A549 (cell line): ENCODE measurements at regions not wholly inside any gene's neighbourhood (a gene's known extent, or its start where the extent isn't known, plus 50 kb on each side); places are given as distances from the start of the nearest gene placed in this dataset.

Experiments used
- ATAC-seq, 2 experiments: fragments of 200-7000 bp in 1 of 2; fragments of >200 bp in 1 of 2; cut with Nextera tagmentation in 1 of 2; cut with Tn5 transposase in 1 of 2; 3 replicates each; pipeline versions ENCODE4 v1.8.0 to v1.9.1; 2018 to 2020; ENCODE audit warnings: mild to moderate bottlenecking in 1 of 2, moderate library complexity in 1 of 2
- CTCF ChIA-PET: fragments of 300-600 bp; sonication (Branson Sonifier 250); formaldehyde crosslinking; extraction: SDS; loops from one replicate; lab custom pipeline; 2021; ENCODE audit warnings: antibody characterized with exemption, inconsistent platforms; lab: Yijun Ruan, JAX
- POLR2A ChIA-PET: fragments of 350-600 bp; formaldehyde crosslinking; extraction: SDS; loops from one replicate; lab custom pipeline; 2021; ENCODE audit warnings: antibody characterized with exemption, inconsistent platforms; lab: Yijun Ruan, JAX
- DNase-seq, 2 experiments: peaks; one replicate each; pipeline versions ENCODE4 v3.0.0 to v3.0.0-alpha.2; 2011 to 2016; ENCODE audit warnings: low read depth in 1 of 2, low spot score in 1 of 2
- FAIRE-seq: peaks from 2 replicates; lab custom pipeline; 2011; peaks lifted over from hg19 to GRCh38; lab: Jason Lieb, UNC
- H3K27ac ChIP-seq, 2 experiments: fragments of >200 bp; sonication (Bioruptor Twin); formaldehyde crosslinking; 3 replicates each; pipeline ENCODE4 v1.5.1; 2016 to 2017
- H3K4me1 ChIP-seq: fragments of >200 bp; sonication (Bioruptor Twin); formaldehyde crosslinking; 3 replicates; pipeline ENCODE4 v1.6.1; 2016
- H3K4me2 ChIP-seq: fragments of >200 bp; sonication (Bioruptor Twin); formaldehyde crosslinking; 3 replicates; pipeline ENCODE4 v1.6.1; 2016
- H3K4me3 ChIP-seq: fragments of >200 bp; sonication (Bioruptor Twin); formaldehyde crosslinking; 3 replicates; pipeline ENCODE4 v1.5.1; 2016
- H3K9me3 ChIP-seq: fragments of >200 bp; sonication (Bioruptor Twin); formaldehyde crosslinking; 3 replicates; pipeline ENCODE4 v1.6.1; 2016
- CBX2 ChIP-seq: fragments of 200-600 bp; sonication (generic); IDR thresholded peaks from 2 replicates; pipeline ENCODE4 v1.6.1; 2016; ENCODE audit warnings: low read depth, mild to moderate bottlenecking, borderline replicate concordance
- CBX8 ChIP-seq: fragments of 200-600 bp; sonication (generic); IDR thresholded peaks from 2 replicates; pipeline ENCODE4 v1.6.1; 2016
- CEBPB ChIP-seq, 2 experiments: fragments of >200 bp in 1 of 2; sonication (Bioruptor Twin) in 1 of 2; formaldehyde crosslinking in 1 of 2; IDR thresholded peaks; 2 replicates each; pipeline ENCODE4 v1.6.1; 2012 to 2016
- CHD4 ChIP-seq: fragments of 200-600 bp; sonication (generic); IDR thresholded peaks from 2 replicates; pipeline ENCODE4 v1.6.1; 2016; ENCODE audit warnings: antibody characterized with exemption, mild to moderate bottlenecking, borderline replicate concordance
- EHMT2 ChIP-seq: fragments of 200-600 bp; sonication (generic); IDR thresholded peaks from 2 replicates; pipeline ENCODE4 v1.6.1; 2016; ENCODE audit warnings: antibody characterized with exemption, low read depth, mild to moderate bottlenecking, moderate library complexity
- EP300 ChIP-seq, 2 experiments: fragments of >200 bp; sonication (Bioruptor Twin); formaldehyde crosslinking; IDR thresholded peaks; 2 replicates in 1 of 2; 3 replicates in 1 of 2; pipeline ENCODE4 v1.6.1; 2016 to 2017
- FOSB ChIP-seq: fragments of 250-450 bp; sonication (Bioruptor Pico); IDR thresholded peaks from 2 replicates; pipeline ENCODE4 v1.5.0; 2020; ENCODE audit warnings: mild to moderate bottlenecking, moderate library complexity
- FOSL2 ChIP-seq, 2 experiments: fragments of 450-650 bp in 1 of 2; fragments of >200 bp in 1 of 2; sonication (Bioruptor Twin) in 1 of 2; formaldehyde crosslinking; IDR thresholded peaks; 2 replicates each; pipeline versions ENCODE4 v1.5.0 to v1.6.1; 2016 to 2020; ENCODE audit warnings: mild to moderate bottlenecking in 1 of 2, moderate library complexity in 1 of 2
- JUNB ChIP-seq: fragments of >200 bp; sonication (Bioruptor Twin); formaldehyde crosslinking; IDR thresholded peaks from 2 replicates; pipeline ENCODE4 v1.6.1; 2016
- KDM5A ChIP-seq: fragments of 200-600 bp; sonication (generic); IDR thresholded peaks from 2 replicates; pipeline ENCODE4 v1.6.1; 2016; ENCODE audit warnings: antibody characterized with exemption, mild to moderate bottlenecking
- MYC ChIP-seq: IDR thresholded peaks from 2 replicates; pipeline ENCODE4 v1.6.1; 2012; ENCODE audit warnings: mild to moderate bottlenecking, inconsistent platforms, low read length, improper control_type of control experiment, borderline replicate concordance
- NPAS2 ChIP-seq: fragments of 250-450 bp; sonication (Bioruptor Pico); IDR thresholded peaks from 2 replicates; pipeline ENCODE4 v1.8.0; 2022; ENCODE audit warnings: mild to moderate bottlenecking, moderate library complexity, borderline replicate concordance
- PHF8 ChIP-seq: fragments of 200-600 bp; sonication (generic); IDR thresholded peaks from 2 replicates; pipeline ENCODE4 v1.6.1; 2016; ENCODE audit warnings: low read depth, mild to moderate bottlenecking, antibody characterized with exemption, moderate library complexity, borderline replicate concordance
- POLR2A ChIP-seq: IDR thresholded peaks from 2 replicates; pipeline ENCODE4 v1.6.1; 2012; ENCODE audit warnings: mild to moderate bottlenecking, low read length
- RAD21 ChIP-seq, 2 experiments: fragments of >200 bp in 1 of 2; sonication (Bioruptor Twin) in 1 of 2; formaldehyde crosslinking in 1 of 2; IDR thresholded peaks in 1 of 2; conservative IDR thresholded peaks in 1 of 2; 2 replicates in 1 of 2; 3 replicates in 1 of 2; pipeline ENCODE4 v1.6.1; 2012 to 2018; ENCODE audit warnings: inconsistent platforms in 1 of 2
- RARB ChIP-seq: fragments of 250-450 bp; sonication (Bioruptor Pico); IDR thresholded peaks from 2 replicates; pipeline ENCODE4 v1.8.0; 2021; ENCODE audit warnings: mild to moderate bottlenecking, moderate library complexity
- RFX5 ChIP-seq: fragments of 450-650 bp; IDR thresholded peaks from 2 replicates; pipeline ENCODE4 v1.7.1; 2014; ENCODE audit warnings: antibody characterized with exemption, mild to moderate bottlenecking, moderate library complexity
- RNF2 ChIP-seq: fragments of 200-600 bp; sonication (generic); IDR thresholded peaks from 2 replicates; pipeline ENCODE4 v1.6.1; 2016; ENCODE audit warnings: low read depth, mild to moderate bottlenecking, antibody characterized with exemption, moderate library complexity, borderline replicate concordance
- SREBF2 ChIP-seq: fragments of 450-650 bp; IDR thresholded peaks from 2 replicates; pipeline ENCODE4 v1.6.1; 2014; ENCODE audit warnings: mild to moderate bottlenecking, moderate library complexity
- TFCP2L1 ChIP-seq: fragments of 250-450 bp; sonication (Bioruptor Pico); IDR thresholded peaks from 2 replicates; pipeline ENCODE4 v1.5.0; 2021; ENCODE audit warnings: mild to moderate bottlenecking
- ZNF302 ChIP-seq: fragments of 250-450 bp; sonication (Bioruptor Pico); IDR thresholded peaks from 2 replicates; pipeline ENCODE4 v1.9.0; 2021; ENCODE audit warnings: inconsistent platforms, mild to moderate bottlenecking, moderate library complexity
- WGBS: methylation state at CpG from one replicate; pipeline ENCODE4 v1.1.6; 2017; ENCODE audit errors: missing lambda C conversion rate; 5-methylcytosine and 5-hydroxymethylcytosine counted together
- TF ChIP-seq, protein P1 (sequence below): fragments of 150-350 bp; IDR thresholded peaks from 2 replicates; pipeline ENCODE4 v1.6.1; 2014; ENCODE audit warnings: low read depth, mild to moderate bottlenecking, low read length
- TF ChIP-seq, protein P2 (sequence below): fragments of 250-450 bp; sonication (Bioruptor Pico); IDR thresholded peaks from 2 replicates; pipeline ENCODE4 v1.5.0; 2020; ENCODE audit warnings: low read depth, mild to moderate bottlenecking, moderate library complexity
- TF ChIP-seq, protein P3 (sequence below): IDR thresholded peaks from 2 replicates; pipeline ENCODE4 v1.6.1; 2012
- TF ChIP-seq, protein P4 (sequence below): IDR thresholded peaks from 2 replicates; pipeline ENCODE4 v1.6.1; 2012

DNA sequence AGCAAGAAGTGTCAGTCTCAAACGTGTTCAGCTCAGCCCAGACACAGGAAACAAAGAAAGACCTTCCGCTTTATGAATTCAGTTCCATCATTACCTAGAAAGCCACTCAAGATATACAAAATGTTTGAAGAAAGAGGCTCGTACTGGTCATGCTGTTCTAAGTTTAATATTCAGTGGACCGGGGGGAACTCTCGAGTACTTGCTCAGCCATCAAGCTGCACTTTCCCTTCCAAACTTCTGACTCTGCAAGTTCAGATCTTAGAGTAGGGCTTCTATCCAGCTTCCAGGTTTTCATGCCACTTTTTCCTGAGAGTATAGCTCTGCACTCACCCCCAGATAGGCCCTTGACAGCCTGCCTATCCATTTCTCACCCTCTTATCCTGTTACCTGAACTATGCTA lies 62.8 kb upstream of the OSBPL8 start:
- H3K9me3 ChIP-seq, result no peaks in the 10 kb centered on the region
- no peaks in the 10 kb centered on the region for H3K4me1 ChIP-seq
- FAIRE-seq (no peak), DNase-seq (no peak), ATAC-seq (no peak)
- TF ChIP-seq NPAS2 (no peak), SREBF2 (no peak), CBX8 (no peak), CEBPB (IDR thresholded peaks at IDR 0.05) (no peak), FOSL2 (IDR thresholded peaks at IDR 0.05) (no peak), FOSL2 (CRISPR knock-in tag; IDR thresholded peaks at IDR 0.05) (no peak), TFCP2L1 (CRISPR knock-in tag) (no peak), FOSB (no peak)
- POLR2A ChIA-PET, result interaction anchor here (1.2 kb wide), 1 partner anchor 141 kb away, joined by 3 read pairs; the partner anchor contains the start of gene ZDHHC17
- CTCF ChIA-PET, result interaction anchor here (0.6 to 5.5 kb wide), 19 partner anchors 8 to 427 kb away, joined by 3 to 72 read pairs (median 5); partner anchors contain the start of gene ZDHHC17
- 39% methylated on average over 5 of the region's 5 CpGs for WGBS
- no peak overlapping the region for H3K27ac ChIP-seq
- no peak overlapping the region for H3K4me3 ChIP-seq
- H3K4me2 ChIP-seq, result no peak overlapping the region

DNA sequence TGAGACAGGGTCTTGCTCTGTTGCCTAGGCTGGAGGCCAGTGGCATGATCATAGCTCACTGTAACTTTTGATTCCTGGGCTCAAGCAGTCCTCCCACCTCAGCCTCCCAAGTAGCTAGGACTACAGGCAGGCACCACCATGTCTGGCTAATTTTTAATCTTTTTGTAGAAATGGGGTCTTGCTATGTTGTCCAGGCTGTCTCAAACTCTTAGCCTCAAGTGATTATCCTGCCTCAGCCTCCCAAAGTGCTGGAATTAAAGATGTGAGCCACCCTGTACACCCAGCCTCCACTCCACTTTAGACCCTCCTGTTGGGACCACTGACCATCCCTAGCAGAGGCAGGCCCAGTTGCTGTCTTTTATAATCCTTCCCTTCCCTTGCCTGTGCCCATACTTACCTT lies 63.3 kb upstream of the OSBPL8 start:
- Histone ChIP-seq H3K9me3 (no peaks in the 10 kb centered on the region), H3K4me2 (no peak overlapping the region), H3K4me1 (no peaks in the 10 kb centered on the region), H3K4me3 (no peak overlapping the region), H3K27ac (no peak overlapping the region)
- POLR2A ChIA-PET, result interaction anchor here (1.2 kb wide), 1 partner anchor 141 kb away, joined by 3 read pairs; the partner anchor contains the start of gene ZDHHC17
- TF ChIP-seq, protein P1, sequence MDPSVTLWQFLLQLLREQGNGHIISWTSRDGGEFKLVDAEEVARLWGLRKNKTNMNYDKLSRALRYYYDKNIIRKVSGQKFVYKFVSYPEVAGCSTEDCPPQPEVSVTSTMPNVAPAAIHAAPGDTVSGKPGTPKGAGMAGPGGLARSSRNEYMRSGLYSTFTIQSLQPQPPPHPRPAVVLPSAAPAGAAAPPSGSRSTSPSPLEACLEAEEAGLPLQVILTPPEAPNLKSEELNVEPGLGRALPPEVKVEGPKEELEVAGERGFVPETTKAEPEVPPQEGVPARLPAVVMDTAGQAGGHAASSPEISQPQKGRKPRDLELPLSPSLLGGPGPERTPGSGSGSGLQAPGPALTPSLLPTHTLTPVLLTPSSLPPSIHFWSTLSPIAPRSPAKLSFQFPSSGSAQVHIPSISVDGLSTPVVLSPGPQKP, result no peak
- no peak for TF ChIP-seq RAD21 (conservative IDR thresholded peaks at IDR 0.05 in 1 of 2, IDR thresholded peaks at IDR 0.05 in 1 of 2)
- TF ChIP-seq ZNF302, result no peak
- TF ChIP-seq RFX5, result no peak
- no peak for TF ChIP-seq CBX2
- TF ChIP-seq RARB (CRISPR knock-in tag), result no peak
- TF ChIP-seq, protein P2, sequence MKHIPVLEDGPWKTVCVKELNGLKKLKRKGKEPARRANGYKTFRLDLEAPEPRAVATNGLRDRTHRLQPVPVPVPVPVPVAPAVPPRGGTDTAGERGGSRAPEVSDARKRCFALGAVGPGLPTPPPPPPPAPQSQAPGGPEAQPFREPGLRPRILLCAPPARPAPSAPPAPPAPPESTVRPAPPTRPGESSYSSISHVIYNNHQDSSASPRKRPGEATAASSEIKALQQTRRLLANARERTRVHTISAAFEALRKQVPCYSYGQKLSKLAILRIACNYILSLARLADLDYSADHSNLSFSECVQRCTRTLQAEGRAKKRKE (CRISPR knock-in tag), result no peak
- no peak for TF ChIP-seq PHF8
- TF ChIP-seq FOSB, result no peak
- TF ChIP-seq, protein P3, sequence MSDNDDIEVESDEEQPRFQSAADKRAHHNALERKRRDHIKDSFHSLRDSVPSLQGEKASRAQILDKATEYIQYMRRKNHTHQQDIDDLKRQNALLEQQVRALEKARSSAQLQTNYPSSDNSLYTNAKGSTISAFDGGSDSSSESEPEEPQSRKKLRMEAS, result no peak
- ATAC-seq, result no peak
- no peak for DNase-seq
- FAIRE-seq, result no peak
- CTCF ChIA-PET, result interaction anchor here (0.6 to 5.5 kb wide), 13 partner anchors 8 to 390 kb away, joined by 3 to 72 read pairs (median 5); partner anchors contain the start of gene ZDHHC17

DNA sequence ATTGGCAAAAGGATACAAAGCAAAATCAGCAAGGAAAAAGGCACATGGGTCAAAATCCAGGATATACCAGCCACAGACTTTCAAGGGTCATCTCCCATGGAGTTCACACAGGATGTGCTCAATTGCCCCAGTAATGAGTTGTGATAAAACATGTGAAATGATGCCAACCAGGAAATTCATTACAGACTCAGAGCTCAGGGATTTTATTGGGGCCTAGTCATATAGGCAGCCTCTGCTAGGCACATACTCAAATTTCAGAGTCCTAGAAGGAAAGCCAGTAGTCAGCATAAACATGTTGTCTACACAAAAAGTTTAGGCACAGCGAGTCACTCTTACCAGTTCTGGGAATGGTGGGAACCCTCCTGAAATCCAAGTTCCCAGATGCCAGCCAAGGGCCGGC lies 64.4 kb upstream of the OSBPL8 start:
- CTCF ChIA-PET, result interaction anchor here (3.5 to 5.5 kb wide), 2 partner anchors 168 to 387 kb away, joined by 41 to 72 read pairs; no protein-coding TSS in a partner anchor
- WGBS, result 77% methylated on average over 2 of the region's 2 CpGs
- H3K9me3 ChIP-seq, result no peaks in the 10 kb centered on the region
- no peak overlapping the region for H3K27ac ChIP-seq
- POLR2A ChIA-PET, result no interaction called here
- no peaks in the 10 kb centered on the region for H3K4me1 ChIP-seq
- no peak for DNase-seq
- no peak overlapping the region for H3K4me2 ChIP-seq
- TF ChIP-seq KDM5A, result no peak
- TF ChIP-seq POLR2A, result no peak
- no peak for TF ChIP-seq JUNB
- TF ChIP-seq FOSL2 (IDR thresholded peaks at IDR 0.05), result no peak
- no peak for TF ChIP-seq FOSL2 (CRISPR knock-in tag; IDR thresholded peaks at IDR 0.05)
- no peak for TF ChIP-seq EP300 (IDR thresholded peaks at IDR 0.05)
- TF ChIP-seq PHF8, result no peak
- no peak for TF ChIP-seq CBX8
- TF ChIP-seq EHMT2, result no peak
- TF ChIP-seq RNF2, result no peak
- TF ChIP-seq MYC, result no peak
- no peak for TF ChIP-seq CEBPB (IDR thresholded peaks at IDR 0.05)
- TF ChIP-seq, protein P4, sequence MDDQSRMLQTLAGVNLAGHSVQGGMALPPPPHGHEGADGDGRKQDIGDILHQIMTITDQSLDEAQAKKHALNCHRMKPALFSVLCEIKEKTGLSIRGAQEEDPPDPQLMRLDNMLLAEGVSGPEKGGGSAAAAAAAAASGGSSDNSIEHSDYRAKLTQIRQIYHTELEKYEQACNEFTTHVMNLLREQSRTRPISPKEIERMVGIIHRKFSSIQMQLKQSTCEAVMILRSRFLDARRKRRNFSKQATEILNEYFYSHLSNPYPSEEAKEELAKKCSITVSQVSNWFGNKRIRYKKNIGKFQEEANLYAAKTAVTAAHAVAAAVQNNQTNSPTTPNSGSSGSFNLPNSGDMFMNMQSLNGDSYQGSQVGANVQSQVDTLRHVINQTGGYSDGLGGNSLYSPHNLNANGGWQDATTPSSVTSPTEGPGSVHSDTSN, result no peak
- TF ChIP-seq, protein P2 (CRISPR knock-in tag), result no peak
- no peak for TF ChIP-seq CHD4
- no peak for ATAC-seq
- no peak overlapping the region for H3K4me3 ChIP-seq
- FAIRE-seq, result no peak
